DOHH2 (cell line): ENCODE measurements at regions not wholly inside any gene's neighbourhood (a gene's known extent, or its start where the extent isn't known, plus 50 kb on each side); places are given as distances from the start of the nearest gene placed in this dataset.

ENCODE experiments used
- H3F3A ChIP-seq: fragments of 200-600 bp; sonication (generic), shearing (Covaris generic); 2 replicates; pipeline ENCODE4 v1.6.0; 2016; ENCODE audit warnings: antibody characterized with exemption, mild to moderate bottlenecking; ENCODE audit not compliant: control insufficient read depth, insufficient read depth
- H3K27ac ChIP-seq: fragments of 200-600 bp; sonication (generic); 2 replicates; pipeline ENCODE4 v1.5.1; 2014; ENCODE audit warnings: low read depth, mild to moderate bottlenecking, low read length, moderate library complexity
- H3K27me3 ChIP-seq: fragments of 200-600 bp; sonication (generic); 2 replicates; pipeline ENCODE4 v1.6.1; 2014; ENCODE audit warnings: mild to moderate bottlenecking, low read length, mixed read lengths; ENCODE audit not compliant: control insufficient read depth
- H3K36me3 ChIP-seq: fragments of 200-600 bp; sonication (generic); 2 replicates; pipeline ENCODE4 v1.6.1; 2014; ENCODE audit warnings: mild to moderate bottlenecking, low read length, moderate library complexity, mixed read lengths; ENCODE audit not compliant: control insufficient read depth
- H3K4me1 ChIP-seq: fragments of 200-600 bp; sonication (generic); 2 replicates; pipeline ENCODE4 v1.6.1; 2014; ENCODE audit warnings: mild to moderate bottlenecking, low read length, mixed read lengths; ENCODE audit not compliant: control insufficient read depth
- H3K4me2 ChIP-seq: fragments of 200-600 bp; sonication (generic); 2 replicates; pipeline ENCODE4 v1.6.0; 2014; ENCODE audit warnings: mild to moderate bottlenecking, low read length, moderate library complexity
- H3K4me3 ChIP-seq: fragments of 200-600 bp; sonication (generic); 2 replicates; pipeline ENCODE4 v1.5.1; 2014; ENCODE audit warnings: mild to moderate bottlenecking, low read length, mixed read lengths
- H3K79me2 ChIP-seq: fragments of 200-600 bp; sonication (generic); 2 replicates; pipeline ENCODE4 v1.6.1; 2014; ENCODE audit warnings: mild to moderate bottlenecking, low read length, mixed read lengths; ENCODE audit not compliant: control insufficient read depth
- H3K9me2 ChIP-seq: fragments of 200-600 bp; sonication (generic); replicated peaks from 2 replicates; pipeline ENCODE4 v1.6.1; 2014; ENCODE audit warnings: mild to moderate bottlenecking, low read length, mixed read lengths; ENCODE audit not compliant: control insufficient read depth
- H3K9me3 ChIP-seq: fragments of 200-600 bp; sonication (generic); 2 replicates; pipeline ENCODE4 v1.6.1; 2014; ENCODE audit warnings: antibody characterized with exemption, low read length, mixed read lengths; ENCODE audit not compliant: control insufficient read depth, insufficient read depth
- H4K20me1 ChIP-seq: fragments of 200-600 bp; sonication (generic); 2 replicates; pipeline ENCODE4 v1.6.0; 2014; ENCODE audit warnings: low read depth, mild to moderate bottlenecking, antibody characterized with exemption, low read length, moderate library complexity; ENCODE audit not compliant: control insufficient read depth, insufficient read depth
- EZH2phosphoT487 ChIP-seq: fragments of 200-600 bp; sonication (generic); IDR thresholded peaks from 2 replicates; pipeline ENCODE4 v1.6.1; 2017; ENCODE audit warnings: borderline replicate concordance, mild to moderate bottlenecking, antibody characterized with exemption, low read length, moderate library complexity, mixed read lengths
- TF ChIP-seq, protein P1 (sequence below): fragments of 200-600 bp; sonication (generic); IDR thresholded peaks from one replicate; pipeline ENCODE4 v1.5.1; 2014; ENCODE audit warnings: antibody characterized with exemption, mild to moderate bottlenecking, low read depth, low read length; ENCODE audit not compliant: poor library complexity, severe bottlenecking

DNA sequence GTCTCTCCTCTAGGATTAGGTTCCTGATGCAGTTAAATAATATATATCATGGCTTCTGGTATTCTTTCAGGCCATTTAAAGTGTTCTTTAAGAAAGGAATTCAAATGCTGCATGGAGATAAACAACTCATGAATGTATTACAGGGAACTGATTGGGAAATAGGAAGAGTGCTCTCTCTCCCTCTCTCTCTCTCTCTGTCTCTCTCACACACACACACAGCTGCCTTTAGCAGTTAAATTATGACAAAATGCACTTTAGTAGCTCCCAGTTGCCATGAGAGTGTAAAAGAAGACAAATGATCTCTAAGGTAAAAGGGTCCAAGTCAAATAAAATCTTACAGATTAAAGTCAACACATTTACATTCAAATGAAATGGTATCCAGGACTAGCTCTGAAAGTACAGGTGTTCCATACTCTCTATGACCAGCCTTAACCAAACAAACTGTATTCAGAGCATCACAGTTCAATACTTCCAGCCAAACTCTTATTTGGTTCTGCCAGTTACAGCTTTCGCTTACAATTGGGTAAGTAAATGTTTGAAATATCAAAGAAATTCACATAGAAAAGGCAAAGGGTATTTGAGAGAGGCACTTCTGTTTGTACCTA, 94.7 kb upstream of the CXXC4 start:
- Histone ChIP-seq H4K20me1 (no peaks in the 10 kb centered on the region), H3K9me2 (no peaks in the 10 kb centered on the region), H3K27me3 (no peaks in the 10 kb centered on the region), H3K9me3 (no peaks in the 10 kb centered on the region), H3F3A (no peaks in the 10 kb centered on the region), H3K4me2 (no peak overlapping the region), H3K27ac (no peak overlapping the region), H3K79me2 (no peaks in the 10 kb centered on the region), H3K4me1 (no peaks in the 10 kb centered on the region), H3K4me3 (no peak overlapping the region), H3K36me3 (no peaks in the 10 kb centered on the region)
- TF ChIP-seq EZH2phosphoT487, result no peak
- TF ChIP-seq, protein P1, sequence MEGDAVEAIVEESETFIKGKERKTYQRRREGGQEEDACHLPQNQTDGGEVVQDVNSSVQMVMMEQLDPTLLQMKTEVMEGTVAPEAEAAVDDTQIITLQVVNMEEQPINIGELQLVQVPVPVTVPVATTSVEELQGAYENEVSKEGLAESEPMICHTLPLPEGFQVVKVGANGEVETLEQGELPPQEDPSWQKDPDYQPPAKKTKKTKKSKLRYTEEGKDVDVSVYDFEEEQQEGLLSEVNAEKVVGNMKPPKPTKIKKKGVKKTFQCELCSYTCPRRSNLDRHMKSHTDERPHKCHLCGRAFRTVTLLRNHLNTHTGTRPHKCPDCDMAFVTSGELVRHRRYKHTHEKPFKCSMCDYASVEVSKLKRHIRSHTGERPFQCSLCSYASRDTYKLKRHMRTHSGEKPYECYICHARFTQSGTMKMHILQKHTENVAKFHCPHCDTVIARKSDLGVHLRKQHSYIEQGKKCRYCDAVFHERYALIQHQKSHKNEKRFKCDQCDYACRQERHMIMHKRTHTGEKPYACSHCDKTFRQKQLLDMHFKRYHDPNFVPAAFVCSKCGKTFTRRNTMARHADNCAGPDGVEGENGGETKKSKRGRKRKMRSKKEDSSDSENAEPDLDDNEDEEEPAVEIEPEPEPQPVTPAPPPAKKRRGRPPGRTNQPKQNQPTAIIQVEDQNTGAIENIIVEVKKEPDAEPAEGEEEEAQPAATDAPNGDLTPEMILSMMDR, result no peak

DNA sequence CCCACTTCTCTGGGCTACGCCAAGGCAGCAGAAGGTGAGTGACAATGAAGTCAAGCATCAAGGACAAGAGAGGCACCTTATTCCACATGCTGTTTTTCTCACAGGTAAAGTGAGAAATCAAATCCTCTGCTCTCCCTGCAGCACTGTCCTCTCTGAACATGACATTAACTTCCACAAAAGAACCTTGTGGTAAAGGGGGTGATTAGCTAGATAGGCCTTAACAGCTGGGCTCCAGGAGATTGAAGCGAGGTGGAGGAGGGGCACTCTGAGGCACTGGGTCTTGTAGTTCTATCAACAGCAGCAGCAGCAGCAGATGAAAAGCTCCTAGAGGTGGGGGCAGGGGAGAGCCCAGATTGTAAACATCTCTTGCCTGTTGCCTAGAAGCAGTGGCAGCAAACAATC, 96.8 kb upstream of the CXXC4 start:
- TF ChIP-seq, protein P1, result no peak
- TF ChIP-seq EZH2phosphoT487, result no peak
- H3K9me2 ChIP-seq, result no peaks in the 10 kb centered on the region
- no peaks in the 10 kb centered on the region for H3F3A ChIP-seq
- H3K79me2 ChIP-seq, result no peaks in the 10 kb centered on the region
- H4K20me1 ChIP-seq, result no peaks in the 10 kb centered on the region
- H3K9me3 ChIP-seq, result no peaks in the 10 kb centered on the region
- no peaks in the 10 kb centered on the region for H3K27me3 ChIP-seq
- no peak overlapping the region for H3K4me2 ChIP-seq
- H3K4me1 ChIP-seq, result no peaks in the 10 kb centered on the region
- H3K36me3 ChIP-seq, result no peaks in the 10 kb centered on the region
- H3K27ac ChIP-seq, result no peak overlapping the region
- H3K4me3 ChIP-seq, result no peak overlapping the region

DNA sequence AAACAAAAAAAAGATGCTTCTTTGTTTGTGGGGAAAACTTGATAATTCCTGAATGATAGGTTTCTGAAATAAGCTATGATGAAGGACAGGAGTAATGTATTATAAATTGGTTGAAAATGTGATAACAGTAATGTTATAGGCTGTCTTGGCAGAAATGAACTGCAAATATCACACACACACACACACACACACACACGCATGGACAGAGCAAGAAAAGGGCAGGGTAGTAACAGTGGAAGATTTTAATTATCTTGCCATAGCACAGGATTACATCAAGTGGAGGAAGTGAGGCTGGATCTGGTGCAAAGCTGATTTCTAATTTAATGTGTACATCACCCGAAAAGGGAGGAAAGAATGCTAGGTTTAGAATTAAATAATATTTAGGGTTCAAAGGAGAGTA, 97.5 kb upstream of the CXXC4 start:
- no peak for TF ChIP-seq EZH2phosphoT487
- TF ChIP-seq, protein P1, result no peak
- Histone ChIP-seq H3K79me2 (no peaks in the 10 kb centered on the region), H3K27me3 (no peaks in the 10 kb centered on the region), H3K4me1 (no peaks in the 10 kb centered on the region), H3K4me2 (no peak overlapping the region), H4K20me1 (no peaks in the 10 kb centered on the region), H3K4me3 (no peak overlapping the region), H3K36me3 (no peaks in the 10 kb centered on the region), H3K27ac (no peak overlapping the region), H3K9me3 (no peaks in the 10 kb centered on the region), H3K9me2 (no peaks in the 10 kb centered on the region), H3F3A (no peaks in the 10 kb centered on the region)

DNA sequence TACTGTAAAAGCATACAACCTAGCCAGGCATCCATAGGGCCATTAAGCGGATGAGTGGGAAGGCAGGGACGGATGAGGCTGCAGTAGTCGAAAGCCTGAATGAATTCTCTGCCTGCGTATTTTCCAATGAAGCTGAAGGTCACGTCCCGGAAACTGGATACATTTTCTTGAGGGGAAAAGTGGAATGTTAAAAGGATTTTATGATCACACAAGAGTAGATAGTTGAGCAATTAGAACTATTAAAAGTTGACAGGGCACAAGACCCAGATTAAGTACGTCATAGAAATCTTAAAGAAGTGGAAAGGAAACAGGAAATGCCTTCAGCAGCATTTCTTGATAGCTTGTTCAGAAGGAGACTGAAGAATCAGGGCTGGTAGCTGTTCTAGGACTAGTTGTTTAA, 98.3 kb upstream of the CXXC4 start:
- H3K27ac ChIP-seq, result no peak overlapping the region
- H3K4me1 ChIP-seq, result no peaks in the 10 kb centered on the region
- no peaks in the 10 kb centered on the region for H3K36me3 ChIP-seq
- no peaks in the 10 kb centered on the region for H3K27me3 ChIP-seq
- no peak overlapping the region for H3K4me2 ChIP-seq
- H3K9me2 ChIP-seq, result no peaks in the 10 kb centered on the region
- H3K9me3 ChIP-seq, result no peaks in the 10 kb centered on the region
- TF ChIP-seq, protein P1, result no peak
- no peak for TF ChIP-seq EZH2phosphoT487
- H3K4me3 ChIP-seq, result no peak overlapping the region
- no peaks in the 10 kb centered on the region for H3F3A ChIP-seq
- H4K20me1 ChIP-seq, result no peaks in the 10 kb centered on the region
- H3K79me2 ChIP-seq, result no peaks in the 10 kb centered on the region
